Tongue (tissue), 1 donor: ENCODE measurements at regions not wholly inside any gene's neighbourhood (a gene's known extent, or its start where the extent isn't known, plus 50 kb on each side); places are given as distances from the start of the nearest gene placed in this dataset.
"Not testable (repeated sequence)": the region's sequence is repeated elsewhere in the genome, so short reads cannot be mapped to it uniquely, and the experiment has no call there.

Source experiments
- DNase-seq: peaks from one replicate; pipeline ENCODE4 v3.0.0-alpha.2; 2015

DNA sequence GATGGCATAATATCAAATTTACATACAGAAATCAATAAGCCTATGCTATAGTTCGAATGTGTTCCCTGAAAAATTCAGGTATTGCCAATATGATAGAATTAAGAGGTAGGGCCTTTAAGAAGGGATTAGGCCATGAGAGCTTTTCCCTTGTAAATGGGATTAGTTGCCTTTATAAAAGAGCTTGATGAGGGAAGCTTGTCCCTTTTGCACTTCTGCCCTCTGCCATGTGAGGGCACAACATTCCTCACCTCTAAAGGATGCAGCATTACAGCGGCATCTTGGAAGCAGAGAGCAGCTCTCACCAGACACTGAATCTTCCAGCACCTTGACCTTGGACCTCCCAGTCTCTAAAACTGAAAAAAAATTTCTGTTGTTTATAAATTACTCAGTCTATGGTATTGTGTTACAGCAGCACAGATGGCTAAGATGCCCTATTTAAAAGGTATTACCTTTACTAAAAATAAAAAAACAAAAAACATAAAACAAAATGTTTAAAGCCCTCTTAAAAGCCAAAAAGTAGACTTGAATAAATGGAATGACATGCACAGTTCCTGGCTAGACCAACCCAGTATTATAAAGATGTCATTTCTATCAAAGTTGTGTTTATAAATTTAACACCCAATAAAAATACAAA lies 909.6 kb downstream of the REEP3 start:
- no peak for DNase-seq

DNA sequence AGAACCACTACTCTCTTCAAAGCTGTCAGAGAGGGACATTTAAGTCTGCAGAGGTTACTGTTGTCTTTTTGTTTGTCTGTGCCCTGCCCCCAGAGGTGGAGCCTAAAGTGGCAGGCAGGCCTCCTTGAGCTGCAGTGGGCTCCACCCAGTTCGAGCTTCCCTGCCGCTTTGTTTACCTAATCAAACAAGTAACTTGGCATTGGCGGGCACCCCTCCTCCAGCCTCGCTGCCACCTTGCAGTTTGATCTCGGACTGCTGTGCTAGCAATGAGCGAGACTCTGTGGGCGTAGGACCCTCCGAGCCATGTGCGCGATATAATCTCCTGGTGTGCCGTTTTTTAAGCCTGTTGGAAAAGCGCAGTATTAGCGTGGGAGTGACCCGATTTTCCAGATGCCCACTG lies 920.7 kb downstream of the REEP3 start:
- DNase-seq: not testable (repeated sequence)

DNA sequence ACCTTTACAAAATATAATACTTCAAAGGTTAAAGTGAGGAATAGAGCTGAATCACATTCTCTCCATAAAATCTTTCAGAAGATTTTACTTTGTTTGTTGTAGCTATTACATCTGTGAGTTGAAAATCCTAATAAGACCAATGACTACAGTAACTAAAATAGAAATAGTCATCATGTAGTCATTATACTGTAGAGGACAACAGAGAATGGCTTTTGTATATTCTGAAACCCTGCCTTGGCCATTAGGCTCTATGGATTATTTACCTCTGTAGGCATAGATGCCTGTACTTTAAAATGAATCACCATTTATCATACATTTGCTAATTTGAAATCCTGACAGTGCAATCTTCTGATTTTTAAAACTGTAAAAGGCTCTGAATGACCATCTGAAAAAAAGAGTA lies 923.0 kb downstream of the REEP3 start:
- no peak for DNase-seq

DNA sequence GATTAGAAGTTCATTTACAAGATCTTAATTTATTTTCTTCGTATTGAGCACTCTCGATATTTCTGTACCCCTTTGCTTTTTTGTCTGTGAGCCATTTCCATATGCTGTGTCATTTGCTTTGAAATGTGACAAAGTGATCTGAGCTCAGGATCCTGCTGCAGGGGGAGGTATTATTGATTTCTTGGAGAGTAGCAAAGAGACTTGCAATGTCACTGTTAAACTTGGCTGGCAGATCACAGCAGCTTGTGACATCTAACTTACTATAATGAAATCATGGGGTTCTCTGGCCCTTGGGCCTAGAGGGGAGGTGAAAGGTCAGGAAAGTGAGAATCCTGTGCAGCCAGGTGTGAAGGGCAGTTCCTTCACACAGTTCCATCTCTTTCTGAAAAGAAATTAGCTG lies 923.4 kb downstream of the REEP3 start:
- DNase-seq: no peak

DNA sequence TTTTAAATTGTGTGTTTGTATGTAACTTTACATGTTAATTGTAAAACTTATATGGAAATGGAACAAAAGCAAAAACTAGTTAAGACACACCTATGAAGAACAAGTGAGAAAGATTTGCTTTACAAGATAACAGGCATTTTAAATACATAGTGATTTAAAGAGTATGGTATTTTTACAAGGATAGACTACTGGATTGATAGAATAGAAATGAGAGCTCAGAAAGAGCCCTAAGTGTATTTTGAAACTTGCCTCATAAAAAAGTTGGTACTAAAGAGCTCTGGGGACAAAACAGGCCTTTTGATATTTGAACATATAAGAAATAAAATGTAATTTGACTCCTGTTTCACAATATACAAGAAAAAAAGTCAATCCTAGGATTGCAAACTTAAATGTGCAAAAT lies 928.4 kb downstream of the REEP3 start:
- DNase-seq: no peak

DNA sequence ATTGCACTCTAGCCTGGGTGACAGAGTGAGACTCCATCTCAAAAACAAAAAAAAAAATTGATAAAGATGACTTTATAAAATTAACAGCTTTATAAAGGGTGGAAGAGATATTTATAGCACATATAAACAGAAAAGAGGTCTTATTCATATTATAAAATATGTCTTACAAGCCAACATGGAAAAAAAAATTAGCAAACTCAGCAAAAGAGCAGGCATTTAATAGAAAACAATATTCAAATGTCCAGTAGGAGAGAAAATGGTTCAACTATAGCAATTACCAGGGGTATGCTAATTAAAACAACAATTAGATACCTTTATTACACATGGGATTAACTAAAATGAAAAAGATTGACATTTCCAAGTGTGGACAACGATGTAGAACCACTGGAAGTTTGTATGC lies 929.1 kb downstream of the REEP3 start:
- DNase-seq: no peak

DNA sequence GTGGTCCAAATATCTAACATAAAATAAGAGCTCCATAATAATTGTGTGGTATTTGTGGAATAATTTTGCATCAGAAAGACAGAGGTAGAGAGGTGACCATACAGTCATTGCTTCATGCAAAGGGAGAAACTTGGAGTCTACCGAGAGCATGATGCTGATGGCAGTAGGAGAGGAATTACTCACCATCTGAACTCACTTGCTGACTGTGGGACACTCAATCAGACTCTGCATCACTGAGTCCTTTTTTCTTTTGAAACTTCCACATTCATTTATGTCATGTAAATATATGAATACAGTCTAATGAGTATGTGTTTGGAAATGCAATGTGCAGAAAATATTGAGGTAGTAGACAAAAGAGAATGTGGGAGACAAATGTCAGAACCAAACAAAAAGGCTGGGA lies 933.8 kb downstream of the REEP3 start:
- DNase-seq: no peak

DNA sequence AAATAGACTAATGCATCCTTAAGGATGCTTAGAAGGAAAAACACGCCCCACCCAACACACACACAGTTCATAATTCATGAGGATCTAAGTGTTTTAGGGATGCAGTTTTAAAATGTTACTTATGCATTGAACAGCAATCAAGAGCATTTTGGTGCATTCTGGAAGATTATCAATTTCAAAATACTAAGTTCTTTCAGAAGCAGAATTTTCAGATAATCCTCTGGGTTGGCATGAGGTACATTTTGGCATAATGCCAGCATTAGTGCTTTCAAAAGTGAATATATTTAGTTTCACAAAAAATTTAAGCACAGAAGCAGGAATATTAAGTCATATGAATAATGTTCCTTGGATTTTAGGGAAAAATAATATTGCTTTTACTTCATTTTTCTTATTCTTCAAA lies 937.1 kb downstream of the REEP3 start:
- peak; percentile 5 for DNase-seq

DNA sequence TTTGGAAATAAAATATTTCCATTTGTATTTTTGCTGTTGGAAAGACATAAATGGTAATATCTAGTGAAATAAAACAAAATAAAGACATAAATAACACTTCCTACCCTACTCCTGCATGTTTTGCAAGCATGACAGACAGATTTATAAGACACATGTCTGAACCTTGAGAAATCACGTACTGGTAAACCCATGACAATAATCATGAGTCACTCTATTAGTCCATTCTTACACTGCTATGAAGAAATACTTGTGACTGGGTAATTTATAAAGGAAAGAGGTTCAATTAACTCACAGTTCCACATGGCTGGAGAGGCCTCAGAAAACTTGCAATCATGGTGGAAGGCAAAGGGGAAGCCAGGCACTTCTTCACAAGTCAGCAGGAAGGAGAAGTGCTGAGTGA lies 942.2 kb downstream of the REEP3 start:
- no peak for DNase-seq

DNA sequence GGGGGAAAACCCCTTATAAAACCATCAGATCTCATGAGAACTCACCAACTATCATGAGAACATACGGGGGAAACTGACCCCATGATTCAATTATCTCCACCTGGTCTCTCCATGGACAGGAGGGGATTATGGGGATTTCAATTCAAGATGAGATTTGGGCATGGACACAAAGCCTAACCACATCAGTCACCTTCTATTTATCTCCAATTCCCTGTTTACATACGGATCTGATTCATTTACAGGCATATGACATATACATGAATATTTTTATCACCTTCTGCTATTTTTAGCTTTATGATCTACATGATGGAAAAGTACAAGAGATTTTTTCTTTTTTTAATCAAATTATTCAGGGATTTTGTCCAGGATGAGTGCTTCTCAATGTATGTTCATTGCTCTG lies 944.5 kb downstream of the REEP3 start:
- no peak for DNase-seq

DNA sequence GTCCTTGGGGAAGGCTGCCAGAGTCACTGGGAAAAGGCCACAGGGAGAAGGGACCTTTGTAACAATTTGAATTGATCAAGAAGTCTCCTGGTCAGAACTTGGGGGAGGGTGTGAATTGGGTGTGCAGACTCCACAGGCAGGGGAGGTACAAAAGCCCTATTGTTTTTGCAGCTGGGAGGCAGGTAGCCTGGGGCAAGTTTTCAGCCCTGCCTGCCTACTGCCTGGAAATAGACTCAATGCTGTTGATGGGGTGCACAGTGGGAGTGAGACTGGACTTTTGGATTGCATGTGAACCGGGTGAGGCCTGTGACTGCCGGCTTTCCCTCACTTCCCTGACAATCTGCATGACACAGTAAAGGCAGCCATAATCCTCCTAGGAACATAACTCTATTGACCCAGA lies 947.0 kb downstream of the REEP3 start:
- no peak for DNase-seq

DNA sequence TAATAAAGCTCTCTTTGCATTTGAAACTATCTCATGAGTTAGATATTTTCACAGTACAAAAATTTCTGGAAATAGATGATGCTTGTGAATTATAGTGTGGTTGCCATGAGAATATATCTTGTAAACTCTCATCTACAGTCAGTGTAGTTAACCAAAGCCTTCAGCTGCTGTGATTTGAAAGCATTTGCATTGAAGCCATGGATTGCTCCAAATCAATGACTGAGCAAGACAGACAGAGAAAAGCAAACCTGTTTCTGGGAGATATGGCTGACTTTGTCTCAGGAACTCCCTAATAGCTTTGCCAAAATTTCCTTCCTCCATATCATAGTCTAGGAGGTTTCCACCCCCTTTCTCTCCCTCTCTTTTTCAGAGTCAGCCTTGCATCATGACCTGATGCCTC lies 955.3 kb downstream of the REEP3 start:
- no peak for DNase-seq

DNA sequence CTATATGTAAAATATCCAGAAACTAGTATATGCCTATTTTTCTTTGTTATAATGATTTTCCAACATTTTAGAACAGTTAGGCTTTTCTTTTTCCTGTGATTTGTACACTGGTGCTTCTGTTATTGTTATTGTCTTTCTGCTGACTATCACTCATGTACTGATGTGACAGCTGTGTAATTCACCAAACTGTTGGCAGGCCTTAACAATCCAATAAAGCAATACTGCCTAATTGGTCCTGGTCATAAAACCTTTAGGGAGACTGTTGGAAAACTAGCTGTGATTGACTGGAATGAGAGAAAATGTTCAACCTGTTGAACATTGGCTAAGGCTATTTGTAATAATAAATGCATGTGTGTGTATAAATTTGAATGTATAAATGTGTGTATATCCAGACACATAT lies 956.6 kb downstream of the REEP3 start:
- no peak for DNase-seq

DNA sequence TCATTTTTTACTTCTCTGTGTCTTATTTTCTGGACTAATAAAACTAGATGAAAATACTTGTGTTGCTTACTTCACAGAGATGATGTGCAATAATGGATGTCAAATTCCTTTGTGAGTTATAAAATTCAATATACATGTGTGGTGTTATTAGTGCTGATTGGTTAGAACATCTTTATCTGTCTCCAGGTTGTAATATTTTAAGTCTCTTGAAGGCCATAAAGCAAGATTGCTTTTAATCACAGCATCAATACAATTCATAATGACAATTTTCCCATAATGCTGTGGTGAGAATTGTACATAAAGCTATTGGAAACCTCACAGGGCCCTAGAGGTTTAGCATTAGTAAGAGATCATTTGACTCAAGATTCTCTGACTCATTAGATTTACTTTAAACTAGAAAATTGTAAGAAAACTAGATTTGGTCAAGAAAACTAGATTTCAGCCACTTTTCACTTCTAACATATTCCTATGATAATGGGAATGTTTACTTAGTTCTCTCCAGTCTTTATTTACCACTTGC lies 963.7 kb downstream of the REEP3 start:
- DNase-seq: no peak

DNA sequence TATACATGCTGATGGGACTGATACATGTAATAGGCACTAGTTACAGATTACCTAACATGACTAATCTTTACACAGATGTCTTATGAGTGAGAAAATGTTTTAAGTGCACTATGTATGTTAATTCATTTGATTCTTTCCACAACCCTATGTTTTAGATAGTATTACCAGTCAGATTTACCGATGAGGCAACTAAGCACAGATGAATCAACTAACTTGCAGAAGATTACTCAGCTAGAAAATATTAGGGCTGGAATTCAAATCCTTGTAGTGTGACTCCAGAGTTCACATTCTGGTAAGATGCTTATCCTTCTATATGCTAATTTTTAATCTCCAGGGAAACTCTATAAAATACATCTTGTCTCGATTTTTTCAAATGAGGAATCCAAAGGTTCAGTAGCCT lies 964.9 kb downstream of the REEP3 start:
- DNase-seq: no peak

DNA sequence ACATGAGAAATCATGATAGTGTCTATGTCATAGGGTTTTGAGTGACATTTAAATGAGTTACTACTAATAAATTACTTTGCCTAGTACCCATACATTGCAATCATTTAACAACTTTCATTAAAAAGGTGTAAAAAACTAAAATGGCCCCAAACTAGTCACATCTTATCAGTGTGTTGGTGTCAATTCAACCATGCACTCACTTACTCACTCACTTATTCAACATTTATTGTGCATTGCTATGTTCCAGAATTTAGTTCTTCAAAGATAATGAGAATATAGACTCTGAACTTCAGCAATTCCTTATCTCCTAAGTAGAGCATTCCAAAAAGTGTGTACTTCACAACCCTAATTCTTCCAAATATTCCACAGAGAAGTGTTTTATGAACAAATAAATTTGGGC lies 965.7 kb downstream of the REEP3 start:
- no peak for DNase-seq

DNA sequence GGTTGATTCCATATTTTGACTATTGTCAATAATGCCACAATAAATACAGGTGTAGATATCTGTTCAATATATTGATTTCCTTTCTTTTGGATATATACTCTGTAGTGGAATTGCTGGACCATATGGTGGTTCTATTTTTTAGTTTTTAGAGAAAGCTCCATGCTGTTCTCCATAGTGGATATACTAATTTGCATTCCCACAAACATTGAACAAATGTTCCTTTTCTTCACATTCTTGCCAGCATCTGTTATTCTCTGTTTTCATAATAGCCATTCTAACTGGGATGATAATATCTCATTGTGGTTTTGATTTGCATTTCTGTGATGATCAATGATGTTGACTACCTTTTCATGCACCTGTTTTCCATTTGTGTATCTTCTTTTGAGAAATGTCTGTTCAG lies 973.7 kb downstream of the REEP3 start:
- no peak for DNase-seq

DNA sequence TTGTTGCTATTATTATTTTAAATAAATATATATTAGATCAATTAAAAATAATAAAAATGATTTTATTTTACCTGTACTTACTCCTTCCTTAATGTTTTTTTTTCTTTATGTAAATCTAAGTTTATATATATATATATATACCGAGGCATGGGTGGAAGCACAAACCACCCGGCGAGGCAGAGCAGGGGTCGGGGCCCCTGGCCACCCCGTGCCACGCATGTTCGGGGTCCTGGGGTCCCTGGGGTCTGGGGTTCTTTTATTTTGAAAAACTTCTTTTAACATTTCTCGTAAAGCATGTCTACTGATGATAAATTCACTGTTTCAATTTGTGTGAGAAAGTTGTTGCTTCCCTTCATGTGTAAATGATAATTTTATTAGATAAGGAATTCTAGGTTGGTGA lies 976.1 kb downstream of the REEP3 start:
- no peak for DNase-seq

DNA sequence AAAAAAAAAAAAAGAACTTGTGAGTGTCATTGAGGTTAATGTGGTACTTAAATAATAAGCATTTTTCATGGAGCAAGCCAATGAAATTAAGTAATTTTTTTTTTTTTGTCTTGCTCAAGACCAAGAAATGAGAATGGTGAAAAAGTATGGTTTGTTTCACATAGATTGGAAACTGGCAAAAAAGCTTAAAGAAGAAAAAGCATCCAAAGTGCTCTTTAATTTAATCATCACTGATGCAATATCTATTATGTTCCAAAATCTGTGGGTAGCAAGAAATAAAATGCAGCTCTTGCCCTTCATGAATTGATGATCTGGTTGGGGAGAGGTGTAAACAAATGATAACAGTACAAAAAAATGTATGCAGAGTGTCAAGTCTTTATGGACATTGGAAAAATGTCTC lies 980.6 kb downstream of the REEP3 start:
- no peak for DNase-seq

DNA sequence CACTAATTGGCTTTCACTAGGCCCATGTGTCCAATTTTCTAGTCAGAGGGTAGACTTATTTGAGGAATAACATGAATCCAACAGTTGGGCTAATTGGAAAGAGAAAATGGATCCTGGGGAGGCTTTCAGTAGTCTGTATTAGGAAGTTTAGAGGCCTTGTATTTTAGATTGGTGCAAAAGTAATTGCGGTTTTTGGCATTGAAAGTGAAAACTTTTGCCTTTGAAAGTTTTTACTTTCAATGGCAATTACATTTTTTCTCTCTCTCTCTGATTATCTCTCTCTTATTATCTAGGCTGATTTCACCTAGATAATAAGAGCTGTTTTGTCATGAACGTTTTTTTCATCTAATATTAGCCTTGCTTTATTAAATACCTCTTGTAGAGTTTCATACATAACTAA lies 981.7 kb downstream of the REEP3 start:
- no peak for DNase-seq

DNA sequence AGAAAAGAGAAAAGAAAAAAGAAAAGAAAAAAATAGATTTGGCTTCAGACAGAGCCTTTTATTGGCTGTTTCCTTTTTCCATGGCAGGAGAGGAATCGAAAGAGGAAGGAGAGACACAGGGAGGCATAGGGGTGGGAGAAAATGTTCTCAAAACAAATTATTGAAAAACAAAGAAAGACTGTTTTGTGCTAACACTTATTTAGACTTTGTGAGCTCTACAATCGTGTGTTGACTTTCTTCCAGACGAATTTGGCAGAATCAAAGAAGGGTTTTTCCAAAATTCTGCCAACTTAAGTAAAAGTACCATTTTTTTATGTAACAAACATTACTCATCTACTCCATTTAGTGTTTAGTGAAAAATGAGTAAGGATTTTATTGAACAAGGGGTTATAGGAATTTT lies 982.2 kb downstream of the REEP3 start:
- DNase-seq: no peak

DNA sequence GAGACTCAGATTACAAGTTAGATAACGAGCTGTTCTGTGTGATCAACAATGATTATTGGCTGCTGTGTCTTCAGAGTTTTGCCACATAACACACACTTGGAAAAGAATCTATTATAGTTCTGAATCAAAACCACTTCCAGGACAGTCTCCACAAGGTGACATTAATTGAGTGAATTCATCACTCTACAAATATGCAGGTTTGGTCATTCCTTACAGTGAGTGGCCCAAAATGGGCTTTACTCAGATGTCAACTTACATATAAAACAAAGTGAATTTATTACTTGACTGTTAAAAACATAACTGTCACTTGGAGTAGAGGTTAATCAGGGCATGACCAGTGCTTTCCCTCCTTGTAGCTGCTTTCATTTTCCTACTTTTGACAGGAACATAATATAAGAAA lies 984.3 kb downstream of the REEP3 start:
- DNase-seq: no peak

DNA sequence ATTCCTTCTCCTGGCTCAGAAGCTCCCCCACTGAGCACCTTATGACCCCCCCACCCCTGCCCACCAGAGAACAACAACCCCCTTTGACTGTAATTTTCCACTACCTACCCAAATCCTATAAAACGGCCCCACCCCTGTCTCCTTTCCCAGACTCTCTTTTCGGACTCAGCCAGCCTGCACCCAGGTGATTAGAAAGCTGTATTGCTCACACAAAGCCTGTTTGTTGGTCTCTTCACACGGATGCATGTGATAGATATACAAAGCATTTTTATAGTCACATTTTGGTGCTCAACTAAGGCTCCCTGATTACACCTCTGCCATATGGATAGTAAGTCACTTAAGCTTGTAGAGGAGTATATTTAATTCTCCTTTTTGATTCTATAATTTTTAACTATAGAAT lies 985.8 kb downstream of the REEP3 start:
- DNase-seq: no peak

DNA sequence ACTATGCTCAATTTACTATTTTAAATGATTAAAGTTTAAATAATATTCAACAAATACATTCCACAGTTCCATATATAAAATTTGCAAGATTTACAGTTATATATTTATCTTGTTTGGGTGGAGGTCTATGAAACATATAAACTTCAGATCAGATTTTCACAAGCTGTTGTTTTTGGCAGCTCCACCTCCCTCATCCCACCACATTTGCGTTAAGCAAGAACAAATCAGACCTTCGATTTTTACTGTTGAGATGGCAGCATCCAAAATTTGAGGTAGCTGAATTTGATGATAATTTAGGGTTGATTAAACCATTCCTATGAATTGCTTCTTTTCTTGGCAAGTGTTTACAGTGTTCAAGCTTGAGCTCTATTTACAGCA lies 986.4 kb downstream of the REEP3 start:
- no peak for DNase-seq

DNA sequence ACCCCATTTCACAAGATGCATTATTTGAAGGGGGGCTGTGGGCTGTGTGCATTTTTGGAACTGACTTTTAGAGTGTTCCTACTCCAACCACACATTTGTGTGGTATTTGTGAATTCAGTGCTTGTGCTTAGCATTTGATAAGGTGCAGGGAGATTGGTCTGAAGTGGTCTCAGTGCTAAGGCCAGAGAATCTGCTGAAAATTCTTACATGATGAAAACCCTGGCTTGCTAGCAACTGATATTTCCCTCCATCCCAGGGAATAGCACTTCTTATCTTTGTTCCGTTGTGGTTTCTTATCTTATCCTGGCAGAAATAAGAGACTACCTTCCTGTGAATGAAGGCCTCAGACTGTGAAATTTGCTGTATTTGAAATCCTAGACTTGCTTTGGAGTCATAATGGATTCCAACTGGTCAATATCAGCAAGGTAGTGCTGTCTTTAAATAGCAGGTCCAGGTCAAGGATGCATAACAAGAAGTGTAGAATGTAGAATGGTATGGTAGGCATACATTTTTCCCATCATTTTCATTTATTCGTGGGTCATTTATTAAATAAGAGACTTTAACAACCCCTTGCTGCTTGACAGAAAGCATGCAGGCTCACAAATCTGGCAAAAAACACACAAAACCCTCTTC lies 986.9 kb downstream of the REEP3 start:
- DNase-seq: no peak
